ENCODE measurements at regions not wholly inside any gene's neighbourhood (a gene's known extent, or its start where the extent isn't known, plus 50 kb on each side); places are given as distances from the start of the nearest gene placed in this dataset.

DNA sequence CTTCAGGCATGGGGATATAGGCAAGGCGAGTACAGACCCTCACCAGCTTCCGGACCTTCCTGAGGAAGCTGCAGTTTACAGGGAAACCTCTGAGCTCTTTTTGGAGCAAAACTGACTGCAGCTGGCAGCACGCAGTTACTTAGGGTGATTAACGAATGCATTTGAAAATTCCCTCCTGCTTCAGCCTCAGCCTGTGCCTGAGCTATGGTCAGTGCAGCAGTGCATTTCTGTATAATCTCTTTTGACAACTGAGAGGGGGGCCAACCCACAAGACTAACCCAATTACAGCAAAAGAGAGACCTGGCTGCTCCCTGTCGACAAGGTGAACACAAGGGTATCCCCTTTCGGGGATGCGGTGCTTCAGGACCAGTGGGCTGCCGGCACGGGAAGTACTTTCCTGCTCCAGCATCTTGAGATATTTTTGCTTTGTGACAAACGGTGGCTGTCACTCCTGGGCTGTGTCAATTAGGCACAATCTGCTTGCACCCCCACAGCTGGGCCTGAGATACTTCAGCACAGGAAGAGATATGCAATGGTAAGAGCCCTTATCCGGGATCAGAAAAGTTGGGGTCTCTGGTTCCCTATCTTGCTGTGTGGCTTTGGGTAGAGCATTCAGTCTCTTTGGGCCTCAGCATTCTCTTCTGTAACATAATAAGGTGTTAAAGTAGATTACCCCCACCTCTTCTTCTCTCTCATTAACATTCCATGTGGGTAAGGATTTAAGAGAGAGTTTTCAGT lies 141.0 kb downstream of the TMEM17 start:
- no peak for DNase-seq

GRCh38 chr2:62363166-62363565 lies 142.8 kb downstream of the TMEM17 start:
- DNase-seq, result no peak

GRCh38 chr2:62362561-62362960 lies 143.4 kb downstream of the TMEM17 start:
- no peak for DNase-seq

DNA sequence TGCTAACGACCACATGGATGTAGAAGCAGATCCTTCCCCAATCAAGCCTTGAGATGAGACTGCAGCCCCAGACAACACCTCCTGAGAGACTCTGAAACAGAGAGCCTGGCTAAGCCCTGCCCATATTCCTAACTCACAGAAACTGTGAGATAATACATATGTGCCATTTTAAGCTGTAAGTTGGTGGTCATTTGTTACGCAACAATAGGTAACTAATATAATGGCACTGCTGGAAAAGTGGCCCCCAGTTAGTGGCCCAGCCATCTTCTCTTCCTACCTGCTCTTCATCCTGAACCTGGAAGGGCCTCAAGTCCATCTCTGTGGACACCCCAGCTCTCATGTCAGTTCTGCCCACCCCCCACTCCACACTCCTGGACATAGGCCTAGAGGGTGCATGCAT lies 144.0 kb downstream of the TMEM17 start:
- DNase-seq, result no peak

- DNase-seq, result no peak
Measured at GRCh38 chr2:62354771-62355561, 151.0 kb downstream of the TMEM17 start.

- no peak for DNase-seq
Measured at GRCh38 chr2:62352031-62352430, 154.0 kb downstream of the TMEM17 start.

- DNase-seq, result no peak
Measured at GRCh38 chr2:62349788-62350187, 153.9 kb downstream of the B3GNT2 start.

- no peak for DNase-seq
Measured at GRCh38 chr2:62348700-62349099, 152.8 kb downstream of the B3GNT2 start.

GRCh38 chr2:62347563-62348270 lies 151.8 kb downstream of the B3GNT2 start:
- no peak for DNase-seq

DNA sequence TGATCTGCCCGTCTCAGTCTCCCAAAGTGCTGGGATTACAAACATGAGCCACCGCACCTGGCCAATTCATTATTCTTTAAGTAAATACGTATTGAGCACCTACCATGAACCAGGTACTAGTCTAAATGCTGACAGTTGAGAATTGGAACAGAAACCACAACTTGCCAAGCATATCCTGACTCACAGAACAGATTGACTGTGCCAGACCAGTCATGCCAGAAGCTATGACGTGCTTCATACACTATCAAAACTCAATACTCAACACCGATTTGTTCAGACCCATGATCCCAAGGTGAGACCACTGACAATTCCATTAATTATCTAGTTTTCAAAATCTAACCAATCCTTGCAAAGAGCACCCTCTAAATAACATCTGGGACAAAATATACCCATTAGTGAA lies 148.6 kb downstream of the B3GNT2 start:
- DNase-seq, result no peak

- no peak for DNase-seq
Measured at GRCh38 chr2:62343636-62344337, 147.9 kb downstream of the B3GNT2 start.

DNA sequence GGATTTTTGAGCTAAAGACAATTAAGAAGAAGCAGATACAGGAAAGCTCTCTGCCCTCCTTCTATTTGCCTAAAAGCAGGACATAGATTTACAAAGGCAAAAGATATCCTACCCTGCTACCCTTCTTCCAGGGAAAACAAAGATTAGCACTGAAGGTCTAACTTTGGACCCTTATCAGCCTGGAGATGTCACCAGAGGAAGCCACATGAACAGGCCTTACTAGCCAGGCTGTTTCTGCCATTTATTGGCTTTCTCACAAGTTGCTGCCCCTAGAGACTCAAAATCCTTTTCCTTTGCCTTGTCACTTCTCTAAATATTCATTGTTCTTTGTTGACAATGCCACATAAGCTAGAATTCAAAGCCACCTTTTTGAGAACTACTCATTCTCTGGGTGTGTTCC lies 147.3 kb downstream of the B3GNT2 start:
- no peak for DNase-seq

GRCh38 chr2:62340994-62341484 lies 145.1 kb downstream of the B3GNT2 start:
- no peak for DNase-seq

- no peak for DNase-seq
Measured at GRCh38 chr2:62339837-62340236, 143.9 kb downstream of the B3GNT2 start.

GRCh38 chr2:62339413-62339812 lies 143.5 kb downstream of the B3GNT2 start:
- no peak for DNase-seq

DNA sequence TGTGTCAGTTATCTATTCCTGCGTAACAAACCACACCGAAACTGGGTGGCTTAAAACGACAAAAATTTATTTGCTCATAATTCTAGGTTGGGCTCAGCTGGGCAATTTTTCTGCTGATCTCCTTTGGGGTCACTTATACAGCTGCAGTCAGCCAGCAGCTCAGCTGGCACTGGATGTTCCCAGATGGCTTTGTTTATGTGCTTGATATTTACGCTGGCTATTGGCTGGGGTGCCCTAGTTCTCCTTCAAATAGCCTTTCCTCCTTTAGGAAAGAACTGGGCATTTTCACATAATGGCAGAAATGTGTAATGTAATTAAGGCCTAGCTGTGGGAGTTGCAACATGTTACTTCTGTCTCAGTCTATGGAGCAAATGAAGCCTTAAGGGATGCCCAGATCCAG lies 142.2 kb downstream of the B3GNT2 start:
- no peak for DNase-seq

DNA sequence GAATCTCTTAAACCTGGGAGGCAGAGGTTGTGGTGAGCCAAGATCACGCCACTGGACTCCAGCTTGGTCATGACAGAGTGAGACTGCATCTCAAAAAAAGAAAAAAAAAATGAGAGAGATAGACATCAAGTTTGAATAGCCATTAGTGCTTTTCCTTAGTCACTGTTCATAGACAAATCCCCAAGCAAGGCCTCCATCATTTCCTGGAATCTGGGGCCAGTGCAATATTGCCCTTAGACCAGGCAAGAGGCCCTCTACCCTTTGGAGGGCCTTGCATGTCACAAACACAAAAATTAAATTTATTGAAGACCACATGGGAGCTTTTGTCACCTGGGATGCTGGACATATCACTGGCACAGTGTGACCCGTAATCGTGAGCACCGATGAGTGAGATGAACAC lies 141.5 kb downstream of the B3GNT2 start:
- no peak for DNase-seq

DNA sequence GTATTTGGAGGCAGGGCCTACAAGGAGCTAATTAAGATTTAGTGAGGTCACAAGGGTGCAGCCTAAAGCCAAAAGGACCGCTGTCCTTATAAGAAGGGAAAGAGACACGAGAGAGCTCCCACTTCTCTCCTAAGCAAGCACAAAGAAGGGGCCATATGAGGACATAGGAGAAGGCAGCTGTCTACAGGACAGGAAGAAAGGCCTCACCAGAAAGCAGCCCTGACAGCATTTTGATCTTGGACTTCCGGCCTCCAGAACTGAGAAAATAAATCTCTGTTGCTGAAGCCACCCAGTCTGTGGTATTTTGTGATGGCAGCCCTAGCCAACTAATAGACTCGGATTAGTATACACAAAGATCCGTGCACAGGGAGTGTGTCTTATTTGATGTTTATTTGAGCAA lies 139.7 kb downstream of the B3GNT2 start:
- no peak for DNase-seq

- DNase-seq, result no peak
Measured at GRCh38 chr2:62334440-62335058, 138.6 kb downstream of the B3GNT2 start.

- DNase-seq, result no peak
Measured at GRCh38 chr2:62334009-62334408, 138.1 kb downstream of the B3GNT2 start.

GRCh38 chr2:62330959-62331358 lies 135.0 kb downstream of the B3GNT2 start:
- no peak for DNase-seq

GRCh38 chr2:62329797-62330196 lies 133.9 kb downstream of the B3GNT2 start:
- no peak for DNase-seq

GRCh38 chr2:62326735-62327134 lies 130.8 kb downstream of the B3GNT2 start:
- no peak for DNase-seq

Data from SIG-M5 (cell line).